H1 (cell line): ENCODE measurements at regions not wholly inside any gene's neighbourhood (a gene's known extent, or its start where the extent isn't known, plus 50 kb on each side); places are given as distances from the start of the nearest gene placed in this dataset.

ENCODE experiments used
- CEBPB ChIP-seq: IDR thresholded peaks from 2 replicates; pipeline ENCODE4 v1.6.1; 2012; ENCODE audit warnings: low read depth, low read length
- RBBP5 ChIP-seq: IDR thresholded peaks from 2 replicates; pipeline ENCODE4 v1.7.1; 2012; ENCODE audit warnings: low read depth, mild to moderate bottlenecking, inconsistent platforms, low read length, moderate library complexity, borderline replicate concordance
- RFX5 ChIP-seq: IDR thresholded peaks from 2 replicates; pipeline ENCODE4 v1.6.1; 2011; ENCODE audit warnings: low read depth, low read length, improper control_type of control experiment, borderline replicate concordance
- TAF1 ChIP-seq: IDR thresholded peaks from 2 replicates; pipeline ENCODE4 v1.6.1; 2011; ENCODE audit warnings: mild to moderate bottlenecking, low read depth, low read length
- ZNF274 ChIP-seq: IDR thresholded peaks from 2 replicates; pipeline ENCODE4 v1.7.0; 2012; ENCODE audit warnings: low read length, borderline replicate concordance; ENCODE audit errors: extremely low read depth

- no peak for TF ChIP-seq RBBP5
- TF ChIP-seq ZNF274, result no peak
- TF ChIP-seq RFX5, result no peak
- no peak for TF ChIP-seq TAF1
- TF ChIP-seq CEBPB, result no peak
Measured at GRCh38 chr18:78891185-78891762, 88.3 kb upstream of the SALL3 start (continued).
